ENCODE measurements at regions not wholly inside any gene's neighbourhood (a gene's known extent, or its start where the extent isn't known, plus 50 kb on each side); places are given as distances from the start of the nearest gene placed in this dataset.

DNA sequence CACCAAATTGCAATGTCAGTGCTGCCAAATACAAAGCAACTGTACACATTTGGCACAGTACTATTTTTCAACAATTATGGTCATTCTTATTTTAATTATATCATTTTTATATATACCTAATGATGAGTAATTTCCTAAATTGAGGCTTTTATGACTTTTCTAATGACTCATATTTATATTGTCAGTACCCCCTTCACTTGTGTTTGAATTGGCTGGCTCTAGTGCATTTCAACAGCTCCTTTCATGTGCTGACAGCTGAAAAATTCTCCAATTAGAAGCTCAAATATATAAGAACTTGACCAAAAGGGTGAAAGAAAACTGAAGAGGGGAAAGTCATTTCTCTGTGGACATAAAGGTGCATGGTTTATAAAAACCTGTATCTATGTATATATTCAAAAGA is 263.3 kb downstream of the SLITRK1 start:
- Histone ChIP-seq H3K36me3 (ENCODE audit: insufficient read depth, low read length) (no peaks in the 10 kb centered on the region), H3K27ac (no peak overlapping the region), H3K9ac (ENCODE audit: insufficient read length) (no peak overlapping the region), H3K9me3 (ENCODE audit: low read depth, low read length) (no peaks in the 10 kb centered on the region), H3K4me3 (no peak overlapping the region)
- DNase-seq (ENCODE audit: low read depth, low spot score), result no peak
- TF ChIP-seq EZH2 (IDR thresholded peaks at IDR 0.05) (no peak), FOXP2 (optimal IDR thresholded peaks at IDR 0.05; ENCODE audit: control extremely low read depth, extremely low read length, insufficient read depth) (no peak), POLR2AphosphoS5 (IDR thresholded peaks at IDR 0.05; ENCODE audit: borderline replicate concordance, low read depth, low read length) (no peak)

DNA sequence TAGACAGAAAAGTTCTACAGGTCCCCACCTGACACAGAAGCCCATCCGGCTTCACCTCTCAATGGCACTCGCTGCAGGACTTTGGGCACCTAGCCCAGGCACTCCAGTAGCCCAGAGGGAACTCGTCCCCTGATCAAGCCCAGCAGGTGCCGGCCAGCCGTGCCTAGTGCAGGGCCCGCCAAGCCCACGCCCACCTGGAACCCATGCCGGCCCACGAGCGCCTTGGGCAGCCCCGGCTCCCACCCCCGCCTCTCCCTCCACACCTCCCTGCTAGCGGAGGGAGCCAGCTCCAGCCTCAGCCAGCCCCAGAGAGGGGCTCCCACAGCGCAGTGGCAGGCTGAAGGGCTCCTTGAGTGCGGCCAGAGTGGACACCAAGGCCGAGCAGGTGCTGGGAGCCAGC is 268.8 kb downstream of the SLITRK1 start:
- no peaks in the 10 kb centered on the region for H3K36me3 ChIP-seq (ENCODE audit: insufficient read depth, low read length)
- H3K4me3 ChIP-seq, result no peak overlapping the region
- no peak for DNase-seq (ENCODE audit: low read depth, low spot score)
- H3K9me3 ChIP-seq (ENCODE audit: low read depth, low read length), result no peaks in the 10 kb centered on the region
- no peak overlapping the region for H3K27ac ChIP-seq
- TF ChIP-seq EZH2 (IDR thresholded peaks at IDR 0.05) (no peak), POLR2AphosphoS5 (IDR thresholded peaks at IDR 0.05; ENCODE audit: borderline replicate concordance, low read depth, low read length) (no peak), FOXP2 (optimal IDR thresholded peaks at IDR 0.05; ENCODE audit: control extremely low read depth, extremely low read length, insufficient read depth) (no peak)
- H3K9ac ChIP-seq (ENCODE audit: insufficient read length), result no peak overlapping the region

DNA sequence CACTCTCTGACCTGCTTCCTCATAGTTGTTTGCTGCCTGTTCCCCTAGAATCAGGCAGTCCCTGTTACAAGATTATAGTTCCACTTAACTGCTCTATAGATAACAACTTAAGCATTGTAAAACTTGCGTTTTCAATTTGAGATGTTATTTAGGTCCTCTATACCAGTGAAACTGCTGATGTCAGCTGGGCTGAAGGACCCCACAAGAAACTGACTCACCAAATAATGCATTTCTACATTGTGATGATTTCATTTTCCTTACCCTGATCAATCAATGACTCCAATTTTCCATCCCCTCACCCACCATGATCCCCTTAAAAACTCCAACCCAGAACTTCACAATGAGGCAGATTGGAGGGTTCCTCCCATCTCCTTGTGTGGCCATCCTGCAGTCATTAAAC is 280.7 kb downstream of the SLITRK1 start:
- no peak overlapping the region for H3K27ac ChIP-seq
- H3K4me3 ChIP-seq, result no peak overlapping the region
- no peak overlapping the region for H3K9ac ChIP-seq (ENCODE audit: insufficient read length)
- DNase-seq (ENCODE audit: low read depth, low spot score), result no peak
- no peaks in the 10 kb centered on the region for H3K36me3 ChIP-seq (ENCODE audit: insufficient read depth, low read length)
- no peak for TF ChIP-seq EZH2 (IDR thresholded peaks at IDR 0.05)
- no peak for TF ChIP-seq FOXP2 (optimal IDR thresholded peaks at IDR 0.05; ENCODE audit: control extremely low read depth, extremely low read length, insufficient read depth)
- no peak for TF ChIP-seq POLR2AphosphoS5 (IDR thresholded peaks at IDR 0.05; ENCODE audit: borderline replicate concordance, low read depth, low read length)
- H3K9me3 ChIP-seq (ENCODE audit: low read depth, low read length), result no peaks in the 10 kb centered on the region

- no peak overlapping the region for H3K27ac ChIP-seq
- no peak overlapping the region for H3K4me3 ChIP-seq
- H3K9me3 ChIP-seq (ENCODE audit: low read depth, low read length), result no peaks in the 10 kb centered on the region
- no peak overlapping the region for H3K9ac ChIP-seq (ENCODE audit: insufficient read length)
- DNase-seq (ENCODE audit: low read depth, low spot score), result no peak
- TF ChIP-seq EZH2 (IDR thresholded peaks at IDR 0.05), result no peak
- TF ChIP-seq POLR2AphosphoS5 (IDR thresholded peaks at IDR 0.05; ENCODE audit: borderline replicate concordance, low read depth, low read length), result no peak
- TF ChIP-seq FOXP2 (optimal IDR thresholded peaks at IDR 0.05; ENCODE audit: control extremely low read depth, extremely low read length, insufficient read depth), result no peak
- no peaks in the 10 kb centered on the region for H3K36me3 ChIP-seq (ENCODE audit: insufficient read depth, low read length)
Measured at GRCh38 chr13:83592095-83592494, 290.2 kb downstream of the SLITRK1 start.

DNA sequence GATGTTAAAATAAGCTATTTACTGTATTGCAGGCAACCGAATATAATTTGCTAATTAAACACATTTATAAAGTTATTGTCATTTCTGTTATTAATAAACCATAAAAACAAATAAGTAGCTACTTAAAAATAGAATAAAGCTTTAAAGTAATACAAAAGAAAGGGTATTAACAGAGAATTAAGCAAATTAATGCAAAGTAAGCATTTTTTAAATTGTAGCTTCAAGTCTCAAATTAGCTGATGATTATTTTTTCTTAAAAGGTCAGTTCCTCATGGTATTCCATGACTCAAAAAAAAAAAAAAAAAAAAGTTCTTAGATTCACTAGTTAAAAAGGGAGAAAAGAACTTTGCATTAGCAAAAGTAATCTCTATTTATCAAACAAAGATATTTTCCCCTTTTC is 292.5 kb downstream of the SLITRK1 start:
- no peak overlapping the region for H3K4me3 ChIP-seq
- no peak for TF ChIP-seq EZH2 (IDR thresholded peaks at IDR 0.05)
- TF ChIP-seq FOXP2 (optimal IDR thresholded peaks at IDR 0.05; ENCODE audit: control extremely low read depth, extremely low read length, insufficient read depth), result no peak
- no peak overlapping the region for H3K9ac ChIP-seq (ENCODE audit: insufficient read length)
- no peaks in the 10 kb centered on the region for H3K36me3 ChIP-seq (ENCODE audit: insufficient read depth, low read length)
- H3K9me3 ChIP-seq (ENCODE audit: low read depth, low read length), result no peaks in the 10 kb centered on the region
- DNase-seq (ENCODE audit: low read depth, low spot score), result no peak
- no peak overlapping the region for H3K27ac ChIP-seq

DNA sequence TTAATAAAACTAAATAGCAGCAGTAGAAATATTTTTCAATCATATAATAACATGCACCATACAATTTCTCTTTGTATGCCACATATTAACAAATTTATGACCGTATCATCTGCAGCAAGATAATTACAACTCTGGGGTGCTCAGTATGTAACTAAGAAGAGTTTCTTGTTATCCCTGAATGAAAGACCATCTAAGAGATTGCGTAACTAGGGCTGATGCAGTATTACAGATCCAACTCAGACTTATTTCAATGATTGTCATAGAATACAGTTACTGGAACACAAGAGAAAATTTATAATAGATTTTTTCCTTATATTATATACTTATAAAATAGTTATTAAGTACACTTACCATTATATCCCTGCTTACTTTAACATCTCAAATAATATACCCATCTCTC is 305.1 kb downstream of the SLITRK1 start:
- Histone ChIP-seq H3K9me3 (ENCODE audit: low read depth, low read length) (no peaks in the 10 kb centered on the region), H3K36me3 (ENCODE audit: insufficient read depth, low read length) (no peaks in the 10 kb centered on the region), H3K4me3 (no peak overlapping the region), H3K27ac (no peak overlapping the region), H3K9ac (ENCODE audit: insufficient read length) (no peak overlapping the region)
- DNase-seq (ENCODE audit: low read depth, low spot score), result no peak
- no peak for TF ChIP-seq POLR2AphosphoS5 (IDR thresholded peaks at IDR 0.05; ENCODE audit: borderline replicate concordance, low read depth, low read length)
- TF ChIP-seq FOXP2 (optimal IDR thresholded peaks at IDR 0.05; ENCODE audit: control extremely low read depth, extremely low read length, insufficient read depth), result no peak
- no peak for TF ChIP-seq EZH2 (IDR thresholded peaks at IDR 0.05)

DNA sequence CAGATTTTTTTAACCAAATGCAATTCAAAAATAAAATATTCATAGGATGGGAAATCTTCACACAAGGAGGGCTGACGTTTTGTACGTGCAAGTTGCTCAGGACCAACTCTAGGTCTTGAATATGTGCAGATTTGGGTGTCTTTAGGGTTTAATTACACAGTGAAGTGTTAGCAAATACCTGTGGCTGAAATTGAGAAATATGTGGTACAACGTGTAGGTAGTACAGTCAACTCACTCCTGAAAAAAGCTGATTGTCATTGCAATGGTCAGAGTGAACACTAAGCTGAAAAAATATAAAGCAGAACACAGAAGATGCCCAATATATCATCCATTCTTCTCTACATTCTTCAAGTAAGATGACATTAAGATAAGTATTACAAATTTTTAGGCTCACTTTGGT is 314.3 kb downstream of the SLITRK1 start:
- H3K9ac ChIP-seq (ENCODE audit: insufficient read length), result no peak overlapping the region
- no peaks in the 10 kb centered on the region for H3K36me3 ChIP-seq (ENCODE audit: insufficient read depth, low read length)
- no peak overlapping the region for H3K4me3 ChIP-seq
- no peak for TF ChIP-seq EZH2 (IDR thresholded peaks at IDR 0.05)
- no peak for TF ChIP-seq POLR2AphosphoS5 (IDR thresholded peaks at IDR 0.05; ENCODE audit: borderline replicate concordance, low read depth, low read length)
- no peak for TF ChIP-seq FOXP2 (optimal IDR thresholded peaks at IDR 0.05; ENCODE audit: control extremely low read depth, extremely low read length, insufficient read depth)
- no peak overlapping the region for H3K27ac ChIP-seq
- no peak for DNase-seq (ENCODE audit: low read depth, low spot score)
- no peaks in the 10 kb centered on the region for H3K9me3 ChIP-seq (ENCODE audit: low read depth, low read length)

DNA sequence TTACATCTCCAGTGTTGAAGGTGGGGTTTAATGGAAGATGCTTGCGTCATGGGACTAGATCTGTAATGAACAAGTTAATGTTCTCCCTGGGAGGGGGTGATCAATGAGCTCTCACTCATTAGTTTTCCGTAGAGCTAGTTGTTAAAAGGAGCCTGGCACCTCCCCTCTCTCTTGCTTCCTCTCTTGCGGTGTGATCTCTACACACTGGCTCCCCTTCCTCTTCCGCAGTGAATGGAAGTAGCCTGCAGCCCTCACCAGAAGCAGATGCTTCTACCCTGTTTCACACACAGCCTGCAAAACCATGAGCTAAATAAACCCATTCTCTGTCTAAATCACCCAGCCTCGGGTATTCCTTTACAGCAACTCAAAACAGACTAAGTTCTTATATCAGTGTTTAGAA is 318.8 kb downstream of the SLITRK1 start:
- no peaks in the 10 kb centered on the region for H3K36me3 ChIP-seq (ENCODE audit: insufficient read depth, low read length)
- no peak overlapping the region for H3K4me3 ChIP-seq
- TF ChIP-seq EZH2 (IDR thresholded peaks at IDR 0.05), result no peak
- TF ChIP-seq FOXP2 (optimal IDR thresholded peaks at IDR 0.05; ENCODE audit: control extremely low read depth, extremely low read length, insufficient read depth), result no peak
- TF ChIP-seq POLR2AphosphoS5 (IDR thresholded peaks at IDR 0.05; ENCODE audit: borderline replicate concordance, low read depth, low read length), result no peak
- no peak overlapping the region for H3K27ac ChIP-seq
- H3K9me3 ChIP-seq (ENCODE audit: low read depth, low read length), result no peaks in the 10 kb centered on the region
- H3K9ac ChIP-seq (ENCODE audit: insufficient read length), result no peak overlapping the region
- DNase-seq (ENCODE audit: low read depth, low spot score), result no peak

- Histone ChIP-seq H3K9ac (ENCODE audit: insufficient read length) (no peak overlapping the region), H3K27ac (no peak overlapping the region), H3K36me3 (ENCODE audit: insufficient read depth, low read length) (no peaks in the 10 kb centered on the region), H3K4me3 (no peak overlapping the region), H3K9me3 (ENCODE audit: low read depth, low read length) (no peaks in the 10 kb centered on the region)
- DNase-seq (ENCODE audit: low read depth, low spot score), result no peak
- TF ChIP-seq POLR2AphosphoS5 (IDR thresholded peaks at IDR 0.05; ENCODE audit: borderline replicate concordance, low read depth, low read length) (no peak), EZH2 (IDR thresholded peaks at IDR 0.05) (no peak), FOXP2 (optimal IDR thresholded peaks at IDR 0.05; ENCODE audit: control extremely low read depth, extremely low read length, insufficient read depth) (no peak)
Measured at GRCh38 chr13:83557845-83558244, 324.4 kb downstream of the SLITRK1 start.

Measured in SK-N-MC (cell line).